ENCODE measurements at regions not wholly inside any gene's neighbourhood (a gene's known extent, or its start where the extent isn't known, plus 50 kb on each side); places are given as distances from the start of the nearest gene placed in this dataset.

GRCh38 chr14:101500061-101500460 lies 61.2 kb upstream of the DIO3 start:
- no peak for TF ChIP-seq CTCF (IDR thresholded peaks at IDR 0.05)
- no peak for TF ChIP-seq ZFX (IDR thresholded peaks at IDR 0.05; ENCODE audit: borderline replicate concordance)

Measured in 22Rv1 (cell line).